HG02885 (cell line): ENCODE measurements at regions not wholly inside any gene's neighbourhood (a gene's known extent, or its start where the extent isn't known, plus 50 kb on each side); places are given as distances from the start of the nearest gene placed in this dataset.

ENCODE experiments used
- ATAC-seq: cut with Tn5 transposase; IDR thresholded peaks from one replicate; pipeline ENCODE4 v1.9.1; 2021; ENCODE audit warnings: mild to moderate bottlenecking; ENCODE audit not compliant: unreplicated experiment, poor library complexity

DNA sequence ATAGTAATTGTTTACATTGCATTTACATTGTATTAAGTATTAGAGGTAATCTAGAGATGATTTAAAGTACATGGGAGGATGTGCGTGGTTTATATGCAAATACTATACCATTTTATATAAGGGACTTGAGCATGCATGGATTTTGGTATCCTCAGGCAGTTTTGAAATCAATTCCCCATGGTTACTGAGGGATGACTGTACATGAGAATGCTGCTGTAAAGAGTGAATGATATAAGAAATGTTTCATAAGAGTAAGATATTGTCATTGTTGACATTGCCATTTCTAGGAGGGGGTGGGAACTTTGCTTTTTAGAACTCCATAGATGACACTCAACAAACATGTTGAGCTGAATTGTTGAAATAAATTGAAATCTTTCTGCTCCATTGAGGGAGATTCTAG is 185.0 kb downstream of the SEMA6A start:
- no peak for ATAC-seq

DNA sequence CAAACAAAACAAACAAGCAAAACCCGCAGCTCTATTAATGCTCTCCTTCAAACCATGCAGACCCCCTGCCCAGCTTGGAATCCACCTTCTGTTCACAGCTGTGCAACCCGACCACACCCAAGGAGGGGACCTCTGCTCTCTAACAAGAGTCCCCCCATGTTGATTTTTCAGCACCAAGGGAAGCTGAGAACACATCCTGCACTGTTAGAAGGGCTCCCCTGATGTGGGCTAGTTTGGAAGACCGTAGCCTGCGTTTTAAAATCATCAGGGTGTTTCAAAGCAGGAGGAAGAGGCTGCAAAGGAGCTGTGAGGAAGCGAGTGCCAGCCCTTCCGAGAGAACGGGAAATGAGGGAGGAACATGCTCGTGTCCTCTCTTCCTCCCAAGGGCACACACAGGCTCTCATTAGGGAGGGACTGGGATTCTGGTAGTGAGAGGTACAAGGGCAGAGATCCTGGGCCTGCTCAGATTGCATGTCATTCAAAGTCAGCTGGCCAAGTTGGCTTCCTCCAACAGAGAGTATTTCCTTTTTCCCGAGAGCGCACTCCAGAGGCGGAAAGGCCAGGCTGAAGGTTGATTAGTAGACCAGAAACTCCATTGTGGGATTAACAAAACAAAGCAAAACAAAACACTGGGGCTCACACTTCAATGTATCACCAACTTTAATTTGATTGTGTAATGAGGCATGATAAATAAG is 185.9 kb downstream of the SEMA6A start:
- ATAC-seq = no peak

DNA sequence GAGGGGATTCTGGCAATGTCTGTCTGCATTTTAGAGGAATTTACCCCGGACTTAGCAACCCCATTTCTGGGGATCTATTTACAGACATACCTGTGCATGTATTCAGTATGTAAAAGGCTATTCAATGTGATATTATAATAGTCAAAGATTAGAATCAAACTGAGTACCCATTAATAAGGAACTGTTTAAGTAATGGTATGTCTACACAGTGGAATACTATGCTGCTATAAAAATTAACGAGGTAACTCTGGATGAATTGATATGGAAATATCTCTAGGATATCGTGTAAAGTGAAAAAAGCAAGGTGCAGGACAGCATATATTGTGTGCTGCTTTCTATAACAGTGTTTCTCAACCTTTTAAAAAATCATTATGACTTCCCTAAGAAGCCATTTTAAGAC is 186.9 kb downstream of the SEMA6A start:
- ATAC-seq = no peak

DNA sequence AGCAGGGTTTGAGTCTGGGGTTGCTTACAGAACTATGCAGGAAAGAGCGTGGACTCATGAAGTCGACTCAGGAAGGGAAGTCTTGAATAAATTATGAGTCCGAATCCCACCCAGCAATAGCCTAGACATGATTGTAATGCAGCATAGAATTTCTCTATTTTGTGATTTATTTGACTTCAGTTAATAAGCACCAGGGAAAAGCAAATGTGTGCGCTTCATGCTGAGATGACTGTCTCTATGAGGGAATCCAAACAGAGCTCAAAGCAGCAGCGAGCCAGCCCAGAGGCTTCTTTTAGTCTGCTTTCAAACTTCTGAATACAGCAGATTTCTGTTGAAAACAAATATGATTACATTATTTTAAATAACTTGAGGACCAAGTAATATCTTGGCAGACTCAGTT is 188.0 kb downstream of the SEMA6A start:
- no peak for ATAC-seq

GRCh38 chr5:116382874-116383266 is 191.8 kb downstream of the SEMA6A start:
- no peak for ATAC-seq

DNA sequence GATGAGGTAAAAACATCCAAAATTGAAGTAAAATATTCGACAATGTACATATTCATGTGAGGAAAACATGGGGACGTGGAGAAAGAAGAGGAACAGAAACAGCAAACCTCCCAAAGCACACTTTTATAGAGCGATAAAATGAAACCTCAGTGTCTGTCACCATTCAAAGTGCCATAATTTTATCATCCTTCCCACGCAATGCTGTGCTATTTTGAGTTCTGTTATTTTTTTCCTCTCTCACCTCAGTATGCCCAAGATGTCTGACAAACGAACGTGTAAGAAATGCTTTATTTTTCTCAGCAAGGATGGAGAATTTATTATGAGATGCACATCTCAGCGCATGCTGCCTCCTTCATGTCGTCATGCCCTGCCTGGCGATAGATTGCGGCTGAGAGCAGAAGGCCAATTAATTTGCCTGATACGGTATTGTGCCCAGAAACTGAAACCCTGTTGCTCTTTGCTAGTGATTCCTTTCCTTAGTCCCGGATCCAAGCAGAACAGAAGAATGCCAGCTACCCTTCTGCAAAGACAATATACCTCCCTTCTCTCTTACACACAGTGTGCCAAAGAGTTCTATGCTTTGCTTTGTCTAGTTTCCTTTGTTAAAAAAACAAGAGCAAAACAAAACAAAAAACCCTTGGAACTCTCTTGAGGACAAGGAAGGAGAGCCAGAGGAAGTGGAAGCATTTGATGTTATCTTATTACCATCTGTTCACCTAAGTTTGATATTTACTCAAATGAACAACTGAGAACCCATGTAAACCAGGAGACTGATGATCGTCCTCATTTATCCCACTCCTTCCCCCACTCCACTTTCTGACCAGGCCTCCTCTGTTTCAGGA is 192.4 kb downstream of the SEMA6A start:
- no peak for ATAC-seq

GRCh38 chr5:116381201-116381600 is 193.4 kb downstream of the SEMA6A start:
- ATAC-seq = no peak

- no peak for ATAC-seq
These were observed 194.0 kb downstream of the SEMA6A start for GRCh38 chr5:116380621-116381020.

GRCh38 chr5:116379306-116379705 is 195.3 kb downstream of the SEMA6A start:
- ATAC-seq = no peak

DNA sequence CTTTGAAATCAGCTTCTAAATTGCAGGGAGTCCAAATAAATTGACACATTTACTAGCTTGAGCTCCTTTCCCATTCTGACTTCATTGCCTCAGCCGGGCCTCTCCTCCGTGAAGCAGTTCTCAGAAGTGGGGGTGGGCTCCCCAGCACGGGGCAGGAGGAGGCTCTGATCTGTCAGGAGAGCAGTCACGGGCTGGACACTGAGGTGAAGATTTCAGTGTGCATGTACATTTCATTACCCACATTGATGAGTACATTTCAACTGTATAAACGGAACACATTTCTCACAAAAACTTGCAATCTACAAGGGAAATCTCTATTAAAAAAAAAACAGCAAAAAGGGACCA is 195.9 kb downstream of the SEMA6A start:
- no peak for ATAC-seq

DNA sequence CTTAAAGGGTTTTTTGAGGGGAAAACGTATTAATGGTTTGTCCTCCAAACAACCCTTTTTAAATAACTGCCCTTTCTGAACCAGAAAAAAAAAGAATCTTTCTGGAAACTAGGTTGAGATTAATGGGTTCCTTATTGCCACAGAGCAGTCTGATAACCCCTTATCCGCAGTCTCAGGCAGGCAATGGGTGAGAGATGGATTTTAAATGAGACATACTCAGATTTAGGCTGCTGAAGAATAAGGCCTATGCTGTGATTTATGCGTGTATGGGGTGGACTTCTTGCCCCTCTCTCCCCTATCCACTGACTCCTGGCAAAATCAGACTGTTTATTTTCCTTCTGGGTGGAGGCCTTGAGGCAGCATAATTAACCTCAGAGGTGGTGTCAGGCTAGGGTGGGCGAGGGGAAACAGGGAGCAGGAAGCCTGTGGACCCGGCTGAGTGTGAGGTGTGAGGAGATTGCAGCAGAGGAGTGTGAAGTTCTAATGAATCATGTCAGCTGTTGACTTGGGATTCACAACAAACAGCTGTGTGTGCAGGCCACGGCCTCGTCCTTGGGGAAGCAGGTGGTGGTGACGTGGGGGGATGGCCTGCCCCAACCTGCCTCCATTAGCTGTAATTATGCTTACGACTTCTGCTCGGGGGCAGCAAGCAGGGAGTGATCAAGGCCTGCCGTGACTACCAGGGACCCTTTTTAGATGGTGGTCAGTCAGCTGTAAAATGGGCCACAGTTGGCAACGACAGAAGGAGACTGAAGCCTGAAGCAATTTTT is 196.4 kb downstream of the SEMA6A start:
- no peak for ATAC-seq

DNA sequence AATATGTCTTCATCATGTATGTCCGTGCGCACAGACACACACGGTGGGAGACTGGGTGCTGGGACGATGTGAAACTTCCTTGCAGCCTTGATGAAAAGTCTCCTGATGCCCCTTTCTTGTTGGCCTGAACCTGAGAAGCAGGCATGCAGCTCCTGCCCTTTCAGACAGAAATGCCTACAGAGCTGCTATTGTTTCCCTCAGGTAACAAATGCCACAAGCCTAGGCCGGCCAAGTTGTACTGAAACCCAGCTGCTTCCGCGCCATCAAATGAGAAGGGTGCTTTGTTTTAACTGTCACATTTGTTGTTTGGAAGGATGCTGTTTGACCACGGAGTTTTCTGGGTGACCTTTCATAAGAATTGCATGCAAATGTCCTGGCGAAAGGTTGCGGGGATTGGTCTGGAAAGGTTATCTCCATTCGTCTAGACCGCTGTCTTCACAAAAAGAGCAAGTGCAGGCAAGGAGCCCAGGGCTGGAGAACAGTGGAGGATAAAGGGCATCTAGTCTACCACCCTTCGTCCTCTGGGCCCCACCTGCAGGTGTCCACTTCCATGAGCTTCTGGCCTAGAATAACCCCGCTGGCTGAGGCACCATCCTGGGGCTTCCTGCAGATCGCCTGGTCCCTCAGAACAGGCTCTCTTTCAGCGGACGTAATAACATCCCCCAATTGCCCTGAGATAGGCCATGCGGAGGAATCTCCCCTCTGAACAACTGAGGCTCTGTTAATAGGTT is 197.2 kb downstream of the SEMA6A start:
- ATAC-seq = no peak

- no peak for ATAC-seq
These were observed 198.7 kb downstream of the SEMA6A start for GRCh38 chr5:116375926-116376325.

- peak; percentile 77 for ATAC-seq
These were observed 200.2 kb downstream of the SEMA6A start for GRCh38 chr5:116374434-116374852.

- no peak for ATAC-seq
These were observed 201.6 kb downstream of the SEMA6A start for GRCh38 chr5:116372931-116373597.

- no peak for ATAC-seq
These were observed 202.7 kb downstream of the SEMA6A start for GRCh38 chr5:116371935-116372334.

- ATAC-seq = no peak
These were observed 203.2 kb downstream of the SEMA6A start for GRCh38 chr5:116371431-116371830.

- no peak for ATAC-seq
These were observed 203.7 kb downstream of the SEMA6A start for GRCh38 chr5:116370886-116371285.

DNA sequence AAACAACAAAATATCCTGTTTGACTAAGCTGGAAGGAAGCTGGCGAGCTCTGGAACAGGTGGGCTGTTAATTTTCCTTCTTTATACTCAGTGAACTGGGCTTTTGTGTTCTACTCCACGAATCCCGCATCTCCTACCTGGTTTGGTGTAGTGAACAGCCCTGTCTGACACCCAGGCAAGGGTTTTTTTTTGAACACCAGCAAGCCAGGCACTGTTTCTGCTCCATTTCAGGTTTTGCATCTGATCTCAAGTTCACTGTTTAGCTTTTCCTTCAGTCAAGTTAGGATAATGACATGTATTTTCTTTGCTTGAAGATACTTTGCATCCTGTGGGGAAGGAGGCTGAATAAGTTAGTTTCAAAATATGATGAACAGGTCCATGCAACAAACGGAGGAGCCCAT is 204.5 kb downstream of the SEMA6A start:
- no peak for ATAC-seq

DNA sequence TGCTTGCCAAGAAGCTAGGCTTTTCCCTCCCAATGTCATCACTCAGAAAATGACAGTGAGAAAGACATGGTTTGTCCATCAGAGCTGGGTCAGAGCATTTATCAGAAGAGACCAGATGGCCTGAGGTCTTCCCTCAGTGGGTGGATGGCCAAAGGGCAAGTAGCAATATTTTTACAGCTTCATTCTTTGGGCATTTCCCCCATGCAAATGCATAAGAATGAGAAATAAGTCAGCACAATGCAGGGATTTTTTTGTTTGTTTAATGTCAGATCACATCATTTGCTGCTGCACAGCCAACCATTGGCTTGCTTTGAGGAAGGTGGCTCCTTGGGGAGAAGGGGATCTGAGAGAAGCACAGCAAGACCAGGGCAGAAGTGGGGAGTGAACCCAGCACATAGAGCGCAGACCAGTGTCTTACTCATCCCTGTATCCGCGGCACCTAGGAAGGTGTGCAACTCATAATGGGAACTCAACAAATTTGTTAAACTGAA is 209.6 kb downstream of the SEMA6A start:
- peak; percentile 89 for ATAC-seq
